Lower leg skin (tissue), 3 donors: ENCODE measurements at regions not wholly inside any gene's neighbourhood (a gene's known extent, or its start where the extent isn't known, plus 50 kb on each side); places are given as distances from the start of the nearest gene placed in this dataset.

Experiments
- CTCF ChIP-seq, 3 donors: fragments of 450-650 bp; IDR thresholded peaks; one replicate each; pipeline ENCODE4 v1.5.1; 2016; ENCODE audit warnings: antibody characterized with exemption in 3 of 3, mild to moderate bottlenecking in 3 of 3, moderate library complexity in 2 of 3
- POLR2A ChIP-seq, 2 donors: fragments of 450-650 bp; IDR thresholded peaks; one replicate each; pipeline ENCODE4 v1.6.1; 2016 to 2017; ENCODE audit warnings: antibody characterized with exemption in 2 of 2, mild to moderate bottlenecking in 1 of 2, moderate library complexity in 1 of 2

- TF ChIP-seq CTCF (IDR thresholded peaks at IDR 0.05) (no peak), POLR2A (IDR thresholded peaks at IDR 0.05) (no peak)
These were observed 456.4 kb upstream of the PFKP start for GRCh38 chr10:2610946-2611345.
